GM18502 (cell line): ENCODE measurements at regions not wholly inside any gene's neighbourhood (a gene's known extent, or its start where the extent isn't known, plus 50 kb on each side); places are given as distances from the start of the nearest gene placed in this dataset.

Experiments used
- ATAC-seq: cut with Tn5 transposase; IDR thresholded peaks from one replicate; pipeline ENCODE4 v1.9.1; 2021; ENCODE audit warnings: mild to moderate bottlenecking; ENCODE audit not compliant: unreplicated experiment, poor library complexity

- ATAC-seq, result no peak
These were observed 186.5 kb upstream of the PPP2R3A start for GRCh38 chr3:135779024-135779423.

GRCh38 chr3:135779590-135780235 is 185.8 kb upstream of the PPP2R3A start:
- no peak for ATAC-seq

GRCh38 chr3:135781026-135781815 is 184.3 kb upstream of the PPP2R3A start:
- ATAC-seq, result no peak

- ATAC-seq, result peak; percentile 90
These were observed 181.0 kb upstream of the PPP2R3A start for GRCh38 chr3:135784557-135784956.

GRCh38 chr3:135788146-135788545 is 177.4 kb upstream of the PPP2R3A start:
- no peak for ATAC-seq

- ATAC-seq, result no peak
These were observed 176.6 kb upstream of the PPP2R3A start for GRCh38 chr3:135788978-135789377.

- no peak for ATAC-seq
These were observed 173.4 kb upstream of the PPP2R3A start for GRCh38 chr3:135792174-135792573.

- ATAC-seq, result no peak
These were observed 172.6 kb upstream of the PPP2R3A start for GRCh38 chr3:135792858-135793475.

GRCh38 chr3:135800071-135800549 is 165.4 kb upstream of the PPP2R3A start:
- no peak for ATAC-seq

- ATAC-seq, result no peak
These were observed 164.5 kb upstream of the PPP2R3A start for GRCh38 chr3:135801018-135801417.

GRCh38 chr3:135802171-135802570 is 163.4 kb upstream of the PPP2R3A start:
- ATAC-seq, result no peak

- no peak for ATAC-seq
These were observed 162.4 kb upstream of the PPP2R3A start for GRCh38 chr3:135803028-135803692.

GRCh38 chr3:135805752-135806151 is 159.8 kb upstream of the PPP2R3A start:
- no peak for ATAC-seq

- ATAC-seq, result no peak
These were observed 159.2 kb upstream of the PPP2R3A start for GRCh38 chr3:135806317-135806716.

- no peak for ATAC-seq
These were observed 157.6 kb upstream of the PPP2R3A start for GRCh38 chr3:135807879-135808278.

- ATAC-seq, result no peak
These were observed 156.4 kb upstream of the PPP2R3A start for GRCh38 chr3:135809021-135809634.

- ATAC-seq, result no peak
These were observed 153.9 kb upstream of the PPP2R3A start for GRCh38 chr3:135811651-135812050.

GRCh38 chr3:135812057-135812456 is 153.5 kb upstream of the PPP2R3A start:
- ATAC-seq, result no peak

- ATAC-seq, result no peak
These were observed 131.1 kb upstream of the PPP2R3A start for GRCh38 chr3:135834465-135834864.

GRCh38 chr3:135837977-135838631 is 127.4 kb upstream of the PPP2R3A start:
- ATAC-seq, result no peak
